H9 (cell line): ENCODE measurements at regions not wholly inside any gene's neighbourhood (a gene's known extent, or its start where the extent isn't known, plus 50 kb on each side); places are given as distances from the start of the nearest gene placed in this dataset.

Experiments used
- DNase-seq: peaks from one replicate; pipeline ENCODE4 v3.0.0-alpha.2; 2017
- H2AFZ ChIP-seq: one replicate; pipeline ENCODE4 v1.6.1; 2013; ENCODE audit warnings: mild to moderate bottlenecking, low read length, control low read depth, moderate library complexity
- H2AK5ac ChIP-seq: 2 replicates; pipeline ENCODE4 v1.6.1; 2013; ENCODE audit warnings: low read length, control low read depth, mixed read lengths; ENCODE audit not compliant: insufficient read length
- H2BK120ac ChIP-seq: one replicate; pipeline ENCODE4 v1.6.1; 2013; ENCODE audit warnings: low read depth, mild to moderate bottlenecking, low read length, control low read depth, inconsistent platforms; ENCODE audit not compliant: poor library complexity, severe bottlenecking
- H2BK12ac ChIP-seq: 2 replicates; pipeline ENCODE4 v1.6.1; 2013; ENCODE audit warnings: low read length, control low read depth, mixed read lengths, low read depth; ENCODE audit not compliant: insufficient read length
- H2BK15ac ChIP-seq: 2 replicates; pipeline ENCODE4 v1.6.1; 2013; ENCODE audit warnings: low read depth, low read length, control low read depth
- H2BK20ac ChIP-seq: one replicate; pipeline ENCODE4 v1.6.1; 2013; ENCODE audit warnings: low read depth, mild to moderate bottlenecking, low read length, control low read depth, inconsistent platforms; ENCODE audit not compliant: poor library complexity, severe bottlenecking
- H2BK5ac ChIP-seq: 2 replicates; pipeline ENCODE4 v1.6.1; 2013; ENCODE audit warnings: low read length, control low read depth, mixed read lengths; ENCODE audit not compliant: insufficient read length
- H3K14ac ChIP-seq: 2 replicates; pipeline ENCODE4 v1.6.1; 2013; ENCODE audit warnings: low read length, control low read depth; ENCODE audit not compliant: insufficient read depth
- H3K18ac ChIP-seq: 2 replicates; pipeline ENCODE4 v1.6.1; 2013; ENCODE audit warnings: low read depth, mild to moderate bottlenecking, mixed read lengths, low read length, control low read depth; ENCODE audit not compliant: insufficient read length
- H3K23ac ChIP-seq: 2 replicates; pipeline ENCODE4 v1.6.1; 2013; ENCODE audit warnings: low read length, control low read depth, mixed read lengths, low read depth; ENCODE audit not compliant: insufficient read length
- H3K23me2 ChIP-seq: 2 replicates; pipeline ENCODE4 v1.6.1; 2013; ENCODE audit warnings: low read depth, mild to moderate bottlenecking, mixed read lengths, low read length, control low read depth; ENCODE audit not compliant: insufficient read length, poor library complexity, severe bottlenecking
- H3K27ac ChIP-seq: 2 replicates; pipeline ENCODE4 v1.5.1; 2013; ENCODE audit warnings: low read length, control low read depth, mixed read lengths, low read depth; ENCODE audit not compliant: insufficient read length
- H3K27me3 ChIP-seq: 2 replicates; pipeline ENCODE4 v1.6.1; 2013; ENCODE audit warnings: low read length, control low read depth, inconsistent platforms; ENCODE audit not compliant: insufficient read depth
- H3K4ac ChIP-seq: 2 replicates; pipeline ENCODE4 v1.6.1; 2013; ENCODE audit warnings: low read depth, mild to moderate bottlenecking, control low read depth, inconsistent platforms, low read length, moderate library complexity
- H3K4me1 ChIP-seq: 2 replicates; pipeline ENCODE4 v1.6.1; 2013; ENCODE audit warnings: low read length, control low read depth, inconsistent platforms; ENCODE audit not compliant: insufficient read depth
- H3K4me2 ChIP-seq: 2 replicates; pipeline ENCODE4 v1.6.1; 2013; ENCODE audit warnings: low read length, control low read depth, mixed read lengths; ENCODE audit not compliant: insufficient read length, insufficient read depth
- H3K56ac ChIP-seq: 2 replicates; pipeline ENCODE4 v1.6.1; 2013; ENCODE audit warnings: low read depth, mild to moderate bottlenecking, mixed read lengths, low read length, control low read depth; ENCODE audit not compliant: insufficient read length
- H3K79me1 ChIP-seq: 2 replicates; pipeline ENCODE4 v1.6.1; 2013; ENCODE audit warnings: low read depth, mild to moderate bottlenecking, moderate library complexity, low read length, control low read depth, inconsistent platforms; ENCODE audit not compliant: insufficient read depth, poor library complexity, severe bottlenecking
- H3K79me2 ChIP-seq: 2 replicates; pipeline ENCODE4 v1.6.1; 2013; ENCODE audit warnings: low read length, control low read depth, inconsistent platforms; ENCODE audit not compliant: insufficient read depth
- H3K9ac ChIP-seq: 2 replicates; pipeline ENCODE4 v1.6.1; 2013; ENCODE audit warnings: low read length, control low read depth, mixed read lengths; ENCODE audit not compliant: insufficient read length; ENCODE audit errors: extremely low read depth
- H3K9me3 ChIP-seq: one replicate; pipeline ENCODE4 v1.6.1; 2013; ENCODE audit warnings: low read depth, low read length, inconsistent platforms; ENCODE audit not compliant: control insufficient read depth
- H3T11ph ChIP-seq: one replicate; pipeline ENCODE4 v1.6.1; 2013; ENCODE audit warnings: mild to moderate bottlenecking, low read length, control low read depth, inconsistent platforms
- H4K20me1 ChIP-seq: one replicate; pipeline ENCODE4 v1.6.1; 2013; ENCODE audit not compliant: control insufficient read depth, insufficient read length, insufficient read depth
- H4K5ac ChIP-seq: 2 replicates; pipeline ENCODE4 v1.6.1; 2013; ENCODE audit warnings: low read depth, mild to moderate bottlenecking, mixed read lengths, low read length, control low read depth; ENCODE audit not compliant: insufficient read length
- H4K8ac ChIP-seq: replicated peaks from 2 replicates; pipeline ENCODE4 v1.6.1; 2013; ENCODE audit warnings: low read length, control low read depth, mixed read lengths, low read depth; ENCODE audit not compliant: insufficient read length
- H4K91ac ChIP-seq: 2 replicates; pipeline ENCODE4 v1.6.1; 2013; ENCODE audit warnings: low read depth, mild to moderate bottlenecking, moderate library complexity, mixed read lengths, low read length, control low read depth; ENCODE audit not compliant: insufficient read length
- H3K27ac Mint-ChIP-seq, 3 experiments: 2 replicates in 2 of 3; 3 replicates in 1 of 3; pipeline ENCODE4 v1.8.0; 2020 to 2021; ENCODE audit warnings: mixed read lengths in 3 of 3, mild to moderate bottlenecking in 1 of 3, moderate library complexity in 1 of 3
- H3K27me3 Mint-ChIP-seq: 2 replicates; pipeline ENCODE4 v1.8.0; 2021; ENCODE audit warnings: low read depth, mild to moderate bottlenecking, moderate library complexity, mixed read lengths
- H3K36me3 Mint-ChIP-seq, 3 experiments: 2 replicates in 2 of 3; 3 replicates in 1 of 3; pipeline ENCODE4 v1.8.0; 2020 to 2021; ENCODE audit warnings: low read depth in 3 of 3, mixed read lengths in 3 of 3; ENCODE audit not compliant: insufficient read depth in 1 of 3
- H3K4me1 Mint-ChIP-seq, 2 experiments: 2 replicates each; pipeline ENCODE4 v1.8.0; 2020; ENCODE audit warnings: mixed read lengths in 2 of 2
- H3K4me3 Mint-ChIP-seq, 2 experiments: 2 replicates in 1 of 2; 3 replicates in 1 of 2; pipeline ENCODE4 v1.8.0; 2020 to 2021; ENCODE audit warnings: mild to moderate bottlenecking in 2 of 2, mixed read lengths in 2 of 2, moderate library complexity in 1 of 2
- H3K9me3 Mint-ChIP-seq, 2 experiments: 2 replicates in 1 of 2; 3 replicates in 1 of 2; pipeline ENCODE4 v1.8.0; 2020; ENCODE audit warnings: mild to moderate bottlenecking in 2 of 2, mixed read lengths in 2 of 2, moderate library complexity in 1 of 2
- CTCF ChIP-seq: fragments of 200-600 bp; sonication (generic); conservative IDR thresholded peaks from 3 replicates; pipeline ENCODE4 v1.8.0; 2021; ENCODE audit warnings: antibody characterized with exemption, mild to moderate bottlenecking
- WGBS: extraction: QIAGEN DNeasy Blood & Tissue Kit; methylation state at CpG from one replicate; pipeline ENCODE4 v1.1.7; 2013; ENCODE audit warnings: missing lambda C conversion rate, low lambda C conversion rate, mixed read lengths; ENCODE audit not compliant: insufficient read length; ENCODE audit errors: extremely low coverage; 5-methylcytosine and 5-hydroxymethylcytosine counted together

DNA sequence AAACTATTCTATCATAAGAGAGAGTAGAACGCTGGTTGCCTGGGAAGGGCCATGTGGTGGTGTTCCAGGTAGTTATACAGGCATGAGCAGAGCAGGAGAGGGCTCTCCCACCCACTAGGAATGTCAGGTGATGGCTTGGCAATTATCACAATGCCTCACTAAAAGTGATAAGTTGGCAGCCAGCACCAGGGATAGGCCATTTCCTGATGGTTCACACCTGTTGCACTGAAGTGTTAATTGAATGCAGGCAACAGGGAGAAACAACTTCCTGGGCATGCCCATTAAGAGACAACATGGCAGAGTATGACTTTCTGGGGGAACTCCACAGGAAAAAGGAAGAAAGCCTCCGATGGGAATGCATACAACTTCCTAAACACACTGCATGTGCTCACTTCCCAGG lies 593.2 kb downstream of the ELAVL2 start:
- H4K91ac ChIP-seq = no peak overlapping the region
- no peak overlapping the region for H3K4ac ChIP-seq
- no peak overlapping the region for H3K4me3 Mint-ChIP-seq
- H3K27ac Mint-ChIP-seq = no peak overlapping the region
- H3K4me2 ChIP-seq = no peak overlapping the region
- H3K79me2 ChIP-seq = no peaks in the 10 kb centered on the region
- peaks cover 7% of the 10 kb centered on the region; the same call in 1 of the 2 replicates for H3K4me1 ChIP-seq
- no peak overlapping the region for H2AK5ac ChIP-seq
- H3K36me3 Mint-ChIP-seq = no peaks in the 10 kb centered on the region
- no peaks in the 10 kb centered on the region for H3K9me3 ChIP-seq
- no peaks in the 10 kb centered on the region for H3K9me3 Mint-ChIP-seq
- H2BK12ac ChIP-seq = no peak overlapping the region
- DNase-seq = no peak
- H2BK5ac ChIP-seq = no peak overlapping the region
- no peak overlapping the region for H2BK120ac ChIP-seq
- H3K4me1 Mint-ChIP-seq = peaks cover 24 to 35% of the 10 kb centered on the region in 2 experiments
- H3K23ac ChIP-seq = no peak overlapping the region
- H3K23me2 ChIP-seq = no peaks in the 10 kb centered on the region
- H4K20me1 ChIP-seq = peaks cover 2% of the 10 kb centered on the region
- H3K18ac ChIP-seq = no peak overlapping the region
- no peak overlapping the region for H3T11ph ChIP-seq
- H2BK20ac ChIP-seq = no peak overlapping the region
- no peaks in the 10 kb centered on the region for H3K27me3 ChIP-seq
- H4K5ac ChIP-seq = no peak overlapping the region
- H3K14ac ChIP-seq = no peak overlapping the region
- no peak for TF ChIP-seq CTCF
- H3K9ac ChIP-seq = no peak overlapping the region
- H2BK15ac ChIP-seq = no peak overlapping the region
- no peak overlapping the region for H2AFZ ChIP-seq
- no peak overlapping the region for H3K56ac ChIP-seq
- WGBS = no CpG with 5 or more reads among the region's 2 CpGs
- H3K27me3 Mint-ChIP-seq = no peaks in the 10 kb centered on the region; the same call in 1 of the 2 replicates
- H4K8ac ChIP-seq = no peak overlapping the region
- H3K27ac ChIP-seq = no peak overlapping the region
- no peaks in the 10 kb centered on the region for H3K79me1 ChIP-seq
